ENCODE measurements at regions not wholly inside any gene's neighbourhood (a gene's known extent, or its start where the extent isn't known, plus 50 kb on each side); places are given as distances from the start of the nearest gene placed in this dataset.

GRCh38 chr12:123041042-123041531 is 60.6 kb downstream of the ARL6IP4 start:
- TF ChIP-seq EP300 (IDR thresholded peaks at IDR 0.05), result no peak
- TF ChIP-seq, protein P1, sequence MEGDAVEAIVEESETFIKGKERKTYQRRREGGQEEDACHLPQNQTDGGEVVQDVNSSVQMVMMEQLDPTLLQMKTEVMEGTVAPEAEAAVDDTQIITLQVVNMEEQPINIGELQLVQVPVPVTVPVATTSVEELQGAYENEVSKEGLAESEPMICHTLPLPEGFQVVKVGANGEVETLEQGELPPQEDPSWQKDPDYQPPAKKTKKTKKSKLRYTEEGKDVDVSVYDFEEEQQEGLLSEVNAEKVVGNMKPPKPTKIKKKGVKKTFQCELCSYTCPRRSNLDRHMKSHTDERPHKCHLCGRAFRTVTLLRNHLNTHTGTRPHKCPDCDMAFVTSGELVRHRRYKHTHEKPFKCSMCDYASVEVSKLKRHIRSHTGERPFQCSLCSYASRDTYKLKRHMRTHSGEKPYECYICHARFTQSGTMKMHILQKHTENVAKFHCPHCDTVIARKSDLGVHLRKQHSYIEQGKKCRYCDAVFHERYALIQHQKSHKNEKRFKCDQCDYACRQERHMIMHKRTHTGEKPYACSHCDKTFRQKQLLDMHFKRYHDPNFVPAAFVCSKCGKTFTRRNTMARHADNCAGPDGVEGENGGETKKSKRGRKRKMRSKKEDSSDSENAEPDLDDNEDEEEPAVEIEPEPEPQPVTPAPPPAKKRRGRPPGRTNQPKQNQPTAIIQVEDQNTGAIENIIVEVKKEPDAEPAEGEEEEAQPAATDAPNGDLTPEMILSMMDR (IDR thresholded peaks at IDR 0.05), result no peak

All from upper lobe of left lung (tissue), 4 donors.